Fibroblast of skin of right biceps (primary cell): ENCODE measurements at regions not wholly inside any gene's neighbourhood (a gene's known extent, or its start where the extent isn't known, plus 50 kb on each side); places are given as distances from the start of the nearest gene placed in this dataset.

Experiments
- DNase-seq: peaks from one replicate; pipeline ENCODE4 v3.0.0-alpha.2; 2013

DNA sequence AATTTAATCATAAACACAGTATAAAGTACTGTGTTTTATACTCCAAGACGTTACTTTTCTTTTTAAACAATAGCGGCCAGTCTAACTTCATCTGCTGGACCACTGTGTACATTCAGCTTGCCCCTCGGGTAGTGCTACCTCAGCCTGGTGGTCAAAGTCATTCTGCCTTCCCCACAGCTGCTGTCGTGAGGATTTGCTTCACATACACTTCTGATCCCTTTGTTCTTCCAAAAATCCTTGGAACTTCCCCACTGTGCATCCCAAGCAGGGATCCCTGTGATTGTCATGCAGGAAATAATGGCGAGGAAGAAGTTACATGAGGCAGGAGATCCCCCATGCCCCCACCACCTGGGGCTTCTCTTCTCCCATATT, 234.9 kb upstream of the STARD13 start:
- no peak for DNase-seq

DNA sequence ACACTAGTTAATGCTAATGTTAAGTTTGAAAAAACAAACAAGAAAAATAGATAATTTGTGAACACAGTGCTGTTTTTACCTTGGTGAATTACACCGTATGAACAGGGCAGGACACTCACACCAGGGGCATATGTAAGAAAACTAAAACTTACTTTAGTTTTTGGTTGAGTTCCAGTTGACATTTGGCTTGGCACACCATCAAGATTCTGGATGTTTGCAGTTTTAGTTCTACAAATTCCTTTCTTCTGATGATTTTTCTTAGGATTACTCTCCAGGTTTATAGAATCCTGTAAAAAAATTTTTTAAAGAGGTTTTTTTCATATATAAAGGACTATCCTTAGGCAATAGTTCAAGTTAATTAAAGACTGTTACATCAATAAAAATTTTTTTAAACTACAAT, 238.5 kb upstream of the STARD13 start:
- DNase-seq: peak; percentile 93

GRCh38 chr13:33525763-33526162, 240.2 kb upstream of the STARD13 start:
- DNase-seq: no peak

- DNase-seq: no peak
These were observed 241.2 kb upstream of the STARD13 start for GRCh38 chr13:33526718-33527117.

GRCh38 chr13:33528896-33529295, 243.3 kb upstream of the STARD13 start:
- DNase-seq: no peak

- no peak for DNase-seq
These were observed 245.9 kb upstream of the STARD13 start for GRCh38 chr13:33531484-33531883.

DNA sequence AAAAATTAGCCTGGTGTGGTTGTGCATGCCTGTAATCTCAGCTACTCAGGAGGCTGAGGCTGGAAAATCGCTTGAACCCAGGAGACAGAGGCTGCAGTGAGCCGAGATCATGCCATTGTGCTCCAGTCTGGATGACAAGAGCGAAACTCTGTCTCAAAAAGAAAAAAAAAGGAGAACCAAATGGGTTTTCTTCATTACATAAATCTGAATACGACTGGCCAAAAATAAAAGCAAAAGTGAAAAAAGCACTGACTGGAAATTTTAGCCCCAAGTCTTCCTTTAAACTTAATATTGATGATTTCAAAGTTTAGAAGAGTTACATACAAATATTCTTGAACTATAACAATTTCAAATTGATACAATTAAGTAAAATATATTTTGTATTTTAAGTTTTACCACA, 249.5 kb upstream of the STARD13 start:
- DNase-seq: no peak

DNA sequence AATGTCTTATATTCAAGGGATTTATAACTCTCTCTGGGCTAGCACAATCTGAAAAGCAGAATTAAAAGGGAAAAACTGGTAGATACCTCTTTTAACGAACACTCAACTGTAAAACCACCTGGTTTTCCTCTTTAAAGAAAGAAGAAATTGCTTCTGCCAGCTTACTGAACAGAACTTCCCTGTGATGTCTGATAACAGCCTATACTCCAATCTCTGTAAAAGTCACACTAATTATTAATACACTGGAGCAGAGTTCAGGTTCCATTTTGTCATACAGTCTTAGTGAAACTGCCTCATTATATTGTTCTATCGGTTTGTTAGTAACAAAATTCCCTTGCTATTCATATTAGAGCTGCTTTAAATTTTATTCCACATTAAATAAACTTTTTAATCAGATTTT, 251.0 kb upstream of the STARD13 start:
- no peak for DNase-seq

- no peak for DNase-seq
These were observed 251.5 kb upstream of the STARD13 start for GRCh38 chr13:33537026-33537425.

DNA sequence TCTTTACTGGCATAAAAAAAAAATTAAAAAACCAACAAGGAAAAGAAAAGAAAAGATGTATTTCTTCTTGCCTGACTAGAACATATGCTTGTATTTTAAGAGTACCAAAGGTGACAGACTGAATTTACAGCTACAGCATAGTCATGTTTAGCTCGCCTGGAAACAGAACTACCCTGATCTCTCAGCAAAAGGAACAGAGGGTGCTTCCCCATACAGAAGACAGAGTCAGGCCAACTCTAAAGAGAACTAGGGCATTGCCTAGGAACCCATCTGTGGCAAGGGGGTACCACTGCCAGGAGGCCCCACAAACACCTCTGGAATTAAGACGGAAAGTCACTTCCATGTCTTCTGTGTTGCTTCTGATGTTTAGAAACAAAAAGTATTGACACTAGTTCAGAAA, 252.1 kb upstream of the STARD13 start:
- no peak for DNase-seq

DNA sequence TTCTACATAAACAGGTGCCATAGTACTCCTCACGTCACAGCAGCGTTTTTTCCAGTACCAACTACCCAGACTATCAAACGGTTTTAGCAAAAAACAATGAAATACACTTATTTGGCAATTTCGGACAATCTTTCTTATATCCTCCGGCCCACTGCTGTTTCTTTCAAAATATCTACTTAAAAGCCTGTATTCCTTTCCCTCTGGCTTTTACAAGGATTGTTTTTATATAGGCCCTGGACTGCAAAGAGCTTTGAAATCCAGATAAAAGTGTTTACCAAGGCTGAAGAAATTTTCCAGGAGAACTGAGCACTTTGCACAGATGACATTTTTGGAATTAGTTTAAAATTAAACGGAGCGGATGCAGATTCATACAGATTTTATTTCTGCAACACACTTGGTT, 255.9 kb upstream of the STARD13 start:
- no peak for DNase-seq

DNA sequence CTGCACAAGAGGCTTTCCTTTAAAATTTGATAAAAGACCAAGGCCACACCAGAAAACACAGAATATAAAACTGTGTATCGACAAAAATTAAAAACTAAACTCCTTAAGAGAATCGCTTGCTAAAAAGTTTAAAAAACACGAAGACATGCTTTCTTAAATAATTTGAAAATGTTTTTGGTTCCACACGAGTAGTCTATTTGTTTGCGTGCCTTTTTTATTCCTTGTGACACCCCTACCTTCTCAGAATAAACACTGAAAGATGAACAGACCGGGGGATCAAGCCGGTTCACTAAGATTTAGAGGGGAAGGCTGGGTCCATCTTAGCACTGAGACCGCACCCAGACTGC, 256.4 kb upstream of the STARD13 start:
- no peak for DNase-seq

GRCh38 chr13:33542309-33543088, 256.9 kb upstream of the STARD13 start:
- DNase-seq: peak; percentile 99

- DNase-seq: no peak
These were observed 257.5 kb upstream of the STARD13 start for GRCh38 chr13:33543089-33543459.

DNA sequence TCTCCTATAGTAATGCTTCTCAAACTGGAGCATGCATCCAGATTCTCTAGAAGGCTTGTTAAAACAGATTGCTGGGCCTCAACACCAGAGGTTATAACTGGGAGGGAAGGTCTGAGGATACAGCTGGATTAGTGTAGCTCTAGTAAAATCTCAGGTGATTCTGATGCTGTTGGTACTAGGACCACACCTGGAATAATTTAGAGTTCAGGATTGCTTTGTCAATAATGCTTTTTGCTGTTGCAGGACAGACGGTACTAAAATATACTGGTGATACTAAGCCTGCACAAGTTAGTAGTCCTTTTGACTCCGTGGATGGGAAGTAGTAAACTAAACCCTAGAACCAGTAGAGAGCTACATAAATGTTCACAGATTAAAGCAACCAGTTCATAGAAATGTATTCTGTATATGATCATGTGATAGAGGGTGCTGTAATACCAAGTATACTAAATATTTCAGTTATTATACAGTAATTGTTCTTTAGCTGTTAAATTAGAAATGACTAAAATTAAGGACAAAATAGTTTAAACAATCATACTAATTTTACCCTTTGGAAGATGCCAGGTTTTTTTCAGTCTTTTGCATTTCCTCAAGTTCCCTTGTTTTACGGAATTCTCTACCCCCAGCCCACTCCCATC, 258.2 kb upstream of the STARD13 start:
- no peak for DNase-seq

- no peak for DNase-seq
These were observed 258.8 kb upstream of the STARD13 start for GRCh38 chr13:33544308-33544707.

- DNase-seq: no peak
These were observed 259.9 kb upstream of the STARD13 start for GRCh38 chr13:33545492-33545891.

- no peak for DNase-seq
These were observed 261.5 kb upstream of the STARD13 start for GRCh38 chr13:33547035-33547434.

GRCh38 chr13:33548069-33548468, 262.5 kb upstream of the STARD13 start:
- DNase-seq: no peak

GRCh38 chr13:33550276-33550675, 264.7 kb upstream of the STARD13 start:
- no peak for DNase-seq

DNA sequence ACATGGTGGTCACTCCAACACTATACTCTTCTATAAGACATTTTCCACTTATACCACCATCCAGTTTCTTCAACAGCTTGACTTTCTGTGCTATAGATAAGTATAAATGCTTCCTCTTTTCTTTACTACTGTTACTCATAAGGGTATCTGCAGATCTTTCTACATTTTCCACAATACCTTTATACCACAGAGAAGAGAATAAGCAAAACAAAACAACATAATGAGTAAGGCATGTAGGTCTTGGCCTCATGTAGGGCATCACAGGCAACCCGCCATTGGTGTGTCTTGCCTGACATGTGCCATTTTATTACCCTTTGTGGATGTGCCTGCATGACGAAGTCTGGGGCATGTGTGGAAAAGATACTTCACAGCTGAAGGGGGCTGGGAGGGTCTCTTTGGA, 265.3 kb upstream of the STARD13 start:
- DNase-seq: no peak

GRCh38 chr13:33554919-33555791, 262.8 kb upstream of the RFC3 start:
- DNase-seq: peak; percentile 5

DNA sequence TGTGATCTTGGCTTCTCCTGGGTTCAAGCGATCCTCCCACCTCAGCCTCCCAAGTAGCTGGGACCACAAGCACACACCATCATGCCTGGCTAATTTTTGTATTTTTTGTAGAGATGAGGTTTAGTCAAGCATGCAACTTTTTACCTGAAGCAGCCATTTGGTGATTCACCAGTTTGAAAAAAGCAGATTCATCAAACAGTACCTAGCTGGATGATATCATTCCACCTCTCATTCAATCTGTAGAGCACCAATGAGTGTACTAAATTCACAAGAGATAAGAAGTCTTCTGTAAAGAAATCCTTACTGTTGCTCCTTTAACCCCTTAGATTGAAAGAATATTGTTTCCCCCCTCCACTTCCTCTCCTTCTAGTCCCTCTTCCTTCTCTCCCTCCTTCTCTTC, 261.1 kb upstream of the RFC3 start:
- no peak for DNase-seq

GRCh38 chr13:33560726-33561125, 257.2 kb upstream of the RFC3 start:
- DNase-seq: no peak
